RCC 7860 (cell line): ENCODE measurements at regions not wholly inside any gene's neighbourhood (a gene's known extent, or its start where the extent isn't known, plus 50 kb on each side); places are given as distances from the start of the nearest gene placed in this dataset.
"Not testable (repeated sequence)": the region's sequence is repeated elsewhere in the genome, so short reads cannot be mapped to it uniquely, and the experiment has no call there.

Source experiments
- DNase-seq: peaks from one replicate; pipeline ENCODE4 v3.0.0-alpha.2; 2015; ENCODE audit warnings: low spot score
- FAIRE-seq: peaks from 2 replicates; lab custom pipeline; 2012; peaks lifted over from hg19 to GRCh38; lab: Jason Lieb, UNC

- no peak for DNase-seq
- FAIRE-seq = no peak
Observed at GRCh38 chr1:87972811-87973210, 644.1 kb downstream of the LMO4 start.

- FAIRE-seq = no peak
- no peak for DNase-seq
Observed at GRCh38 chr1:87973896-87974295, 645.2 kb downstream of the LMO4 start.

- no peak for FAIRE-seq
Observed at GRCh38 chr1:87976316-87976715, 647.6 kb downstream of the LMO4 start.

GRCh38 chr1:87977145-87977544 is 648.5 kb downstream of the LMO4 start:
- no peak for FAIRE-seq
- DNase-seq = no peak

More at GRCh38 chr1:87976316-87976715, 647.6 kb downstream of the LMO4 start:
- no peak for DNase-seq

- FAIRE-seq = no peak
- DNase-seq = no peak
Observed at GRCh38 chr1:87979079-87979478, 650.4 kb downstream of the LMO4 start.

GRCh38 chr1:87980494-87980893 is 651.8 kb downstream of the LMO4 start:
- FAIRE-seq (no peak), DNase-seq (no peak)

- no peak for DNase-seq
- FAIRE-seq = no peak
Observed at GRCh38 chr1:87981386-87981785, 652.7 kb downstream of the LMO4 start.

GRCh38 chr1:87981810-87982209 is 653.1 kb downstream of the LMO4 start:
- FAIRE-seq (no peak), DNase-seq (no peak)

GRCh38 chr1:87983841-87984240 is 655.2 kb downstream of the LMO4 start:
- DNase-seq = no peak
- FAIRE-seq = no peak

GRCh38 chr1:87985071-87985470 is 656.4 kb downstream of the LMO4 start:
- FAIRE-seq (no peak), DNase-seq (no peak)

- FAIRE-seq (no peak), DNase-seq (no peak)
Observed at GRCh38 chr1:87986130-87986866, 657.6 kb downstream of the LMO4 start.

GRCh38 chr1:87989346-87989745 is 660.7 kb downstream of the LMO4 start:
- no peak for DNase-seq
- FAIRE-seq = no peak

GRCh38 chr1:87992536-87992935 is 663.9 kb downstream of the LMO4 start:
- not testable (repeated sequence) for FAIRE-seq, DNase-seq

GRCh38 chr1:87993051-87993450 is 664.4 kb downstream of the LMO4 start:
- FAIRE-seq = no peak
- no peak for DNase-seq

- no peak for FAIRE-seq
Observed at GRCh38 chr1:87999852-88000251, 671.2 kb downstream of the LMO4 start.

GRCh38 chr1:88001460-88001859 is 672.8 kb downstream of the LMO4 start:
- peak; percentile 73 for FAIRE-seq
- DNase-seq = peak; percentile 60

More at GRCh38 chr1:87999852-88000251, 671.2 kb downstream of the LMO4 start:
- DNase-seq = no peak

GRCh38 chr1:88003255-88003654 is 674.6 kb downstream of the LMO4 start:
- FAIRE-seq (no peak), DNase-seq (no peak)

- no peak for DNase-seq
- FAIRE-seq = no peak
Observed at GRCh38 chr1:88009916-88010315, 674.2 kb upstream of the PKN2 start.

- no peak for DNase-seq
- FAIRE-seq = no peak
Observed at GRCh38 chr1:88013485-88013884, 670.6 kb upstream of the PKN2 start.

GRCh38 chr1:88014131-88014530 is 669.9 kb upstream of the PKN2 start:
- FAIRE-seq = no peak

GRCh38 chr1:88016947-88017346 is 667.1 kb upstream of the PKN2 start:
- FAIRE-seq (no peak), DNase-seq (no peak)

More at GRCh38 chr1:88014131-88014530, 669.9 kb upstream of the PKN2 start:
- DNase-seq = no peak

GRCh38 chr1:88021529-88021928 is 662.5 kb upstream of the PKN2 start:
- DNase-seq = no peak
- no peak for FAIRE-seq

- FAIRE-seq (no peak), DNase-seq (no peak)
Observed at GRCh38 chr1:88022516-88022915, 661.6 kb upstream of the PKN2 start.
